GM12865 (cell line): ENCODE measurements at regions not wholly inside any gene's neighbourhood (a gene's known extent, or its start where the extent isn't known, plus 50 kb on each side); places are given as distances from the start of the nearest gene placed in this dataset.

Experiments
- DNase-seq: peaks from one replicate; pipeline ENCODE4 v3.0.0; 2010; ENCODE audit warnings: low read depth
- H3K4me3 ChIP-seq: 2 replicates; pipeline ENCODE4 v1.5.1; 2011; ENCODE audit warnings: mild to moderate bottlenecking, low read depth, low read length, control low read depth
- CTCF ChIP-seq: IDR thresholded peaks from 2 replicates; pipeline ENCODE4 v1.5.1; 2011; ENCODE audit warnings: low read length, control low read depth, low read depth, inconsistent platforms; ENCODE audit not compliant: insufficient read depth; ENCODE audit errors: missing control alignments

GRCh38 chr13:99819967-99820366, 151.6 kb downstream of the ZIC5 start:
- DNase-seq = no peak
- TF ChIP-seq CTCF = no peak
- H3K4me3 ChIP-seq = no peak overlapping the region

DNA sequence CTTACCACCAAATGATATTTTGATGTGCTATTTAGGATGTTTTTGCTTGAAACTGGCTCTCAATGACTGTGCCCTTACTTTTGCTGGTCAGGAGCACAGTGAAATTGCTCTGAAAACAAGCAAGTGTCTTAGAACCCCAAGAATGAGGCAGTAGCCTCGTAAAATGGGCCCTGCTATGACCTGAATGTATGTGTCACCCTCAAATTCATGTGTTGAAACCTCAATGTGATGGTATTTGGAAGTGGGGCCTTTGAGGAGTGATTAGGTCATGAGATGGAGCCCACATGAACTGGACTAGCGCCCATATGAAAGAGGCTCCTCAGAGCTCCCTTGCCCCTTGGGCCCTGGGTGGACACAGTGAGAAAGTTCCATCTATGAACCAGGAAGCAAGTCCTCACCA, 155.2 kb downstream of the ZIC5 start:
- TF ChIP-seq CTCF = no peak
- no peak for DNase-seq
- H3K4me3 ChIP-seq = no peak overlapping the region

DNA sequence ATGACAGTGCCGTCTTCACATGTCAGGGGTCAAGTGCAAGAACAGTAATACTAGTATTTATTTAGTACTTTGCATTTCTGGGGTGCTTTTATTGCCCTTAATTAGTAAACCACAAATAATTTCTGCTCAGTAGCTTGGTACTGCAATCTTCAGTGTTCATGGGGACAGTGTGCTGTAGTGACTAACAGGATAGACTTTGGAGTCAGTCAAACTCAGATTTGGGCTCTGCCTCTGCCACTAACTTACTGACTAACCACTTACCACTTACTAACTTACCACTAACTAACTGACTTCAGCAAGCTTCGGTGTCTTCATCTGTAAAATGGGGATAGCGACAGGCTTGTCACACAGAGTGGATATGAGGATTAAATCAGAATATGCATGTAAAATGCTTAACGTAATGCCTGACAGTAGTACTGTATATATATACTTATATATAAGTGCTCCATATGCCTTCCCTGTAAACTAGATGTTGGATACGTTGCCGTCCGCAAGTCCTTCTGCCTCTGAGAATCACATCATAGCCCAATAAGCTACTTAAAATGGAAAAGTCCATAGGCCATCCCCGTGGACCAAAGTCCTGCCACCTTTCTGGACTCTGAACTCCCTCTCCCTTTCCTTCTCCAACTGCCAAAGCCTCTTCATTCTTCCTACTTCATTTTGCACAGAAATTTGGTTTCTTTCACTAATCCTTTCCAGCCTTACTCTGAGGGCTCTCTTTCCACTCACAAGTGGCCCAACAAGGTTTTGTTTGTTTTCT, 158.1 kb downstream of the ZIC5 start:
- no peak overlapping the region for H3K4me3 ChIP-seq
- no peak for TF ChIP-seq CTCF
- DNase-seq = no peak

GRCh38 chr13:99812625-99813024, 158.9 kb downstream of the ZIC5 start:
- TF ChIP-seq CTCF = no peak
- H3K4me3 ChIP-seq = no peak overlapping the region
- no peak for DNase-seq

DNA sequence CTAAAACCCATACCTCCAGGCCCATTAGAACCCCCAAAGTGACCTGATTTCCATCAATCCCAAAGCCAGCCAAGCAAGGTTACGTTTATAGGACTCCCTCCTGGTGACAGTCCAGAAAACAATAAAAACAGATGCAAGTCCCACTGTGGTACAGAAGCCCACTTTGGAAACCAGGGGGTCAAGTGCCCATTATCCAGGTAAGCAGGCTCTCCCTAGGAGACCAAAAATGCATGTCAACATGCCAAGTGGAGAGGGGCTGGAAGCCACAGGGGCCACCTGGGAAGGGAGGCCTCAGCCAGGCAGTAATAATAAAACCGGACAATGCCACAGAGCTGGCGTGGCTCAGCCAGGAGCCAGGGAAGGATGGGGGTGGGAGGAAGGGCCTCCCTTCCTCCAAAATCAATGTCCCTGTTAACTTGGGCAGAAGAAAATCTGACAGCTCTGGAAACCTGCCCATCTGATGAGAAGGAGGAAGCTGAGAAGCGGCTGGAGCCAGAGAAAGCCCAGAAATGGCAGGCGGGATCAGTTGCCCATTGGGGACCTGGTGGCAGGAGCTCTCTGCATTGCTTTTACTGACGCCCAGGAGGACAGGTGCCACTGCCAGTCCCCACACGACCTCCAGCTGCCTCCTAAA, 160.4 kb downstream of the ZIC5 start:
- no peak overlapping the region for H3K4me3 ChIP-seq
- DNase-seq = no peak
- no peak for TF ChIP-seq CTCF

GRCh38 chr13:99809926-99810325, 161.6 kb downstream of the ZIC5 start:
- DNase-seq = no peak
- H3K4me3 ChIP-seq = no peak overlapping the region
- TF ChIP-seq CTCF = no peak
